ENCODE measurements at regions not wholly inside any gene's neighbourhood (a gene's known extent, or its start where the extent isn't known, plus 50 kb on each side); places are given as distances from the start of the nearest gene placed in this dataset.

- TF ChIP-seq ATF6 (CRISPR knock-in tag; IDR thresholded peaks at IDR 0.05) = no peak
- no peak for TF ChIP-seq TP53 (CRISPR knock-in tag; IDR thresholded peaks at IDR 0.05)
- TF ChIP-seq USF2 (CRISPR knock-in tag; IDR thresholded peaks at IDR 0.05) = no peak
- no peak for TF ChIP-seq RELA (CRISPR knock-in tag; IDR thresholded peaks at IDR 0.05; ENCODE audit: borderline replicate concordance)
These were observed 329.5 kb upstream of the KIRREL3 start (continued) for GRCh38 chr11:127330044-127330443.

GRCh38 chr11:127308291-127308690 is 307.7 kb upstream of the KIRREL3 start:
- POLR2A ChIA-PET = no interaction called here

GRCh38 chr11:127307700-127308099 is 307.1 kb upstream of the KIRREL3 start:
- Mint-ChIP-seq H3K4me3 (no peak overlapping the region), H3K9me3 (no peaks in the 10 kb centered on the region), H3K27me3 (ENCODE audit: low read depth) (no peaks in the 10 kb centered on the region), H3K36me3 (no peaks in the 10 kb centered on the region), H3K27ac (no peak overlapping the region), H3K4me1 (peaks cover 14% of the 10 kb centered on the region)
- ATAC-seq = no peak
- no peak for DNase-seq (ENCODE audit: low spot score)
- CTCF ChIA-PET = no interaction called here
- no peak for TF ChIP-seq CREB1 (CRISPR knock-in tag; IDR thresholded peaks at IDR 0.05)
- no peak for TF ChIP-seq ZNF671 (CRISPR knock-in tag; IDR thresholded peaks at IDR 0.05)
- TF ChIP-seq MXD4 (CRISPR knock-in tag; IDR thresholded peaks at IDR 0.05; ENCODE audit: borderline replicate concordance) = no peak
- TF ChIP-seq HMGA2 (CRISPR knock-in tag; IDR thresholded peaks at IDR 0.05) = no peak
- no peak for TF ChIP-seq TEAD1 (CRISPR knock-in tag; IDR thresholded peaks at IDR 0.05)
- TF ChIP-seq CBFB (CRISPR knock-in tag; IDR thresholded peaks at IDR 0.05; ENCODE audit: low read depth) = no peak
- TF ChIP-seq ZNF396 (CRISPR knock-in tag; IDR thresholded peaks at IDR 0.05; ENCODE audit: borderline replicate concordance) = no peak
- POLR2A ChIA-PET = no interaction called here

More at GRCh38 chr11:127308291-127308690, 307.7 kb upstream of the KIRREL3 start:
- Mint-ChIP-seq H3K4me1 (peaks cover 14% of the 10 kb centered on the region), H3K27ac (no peak overlapping the region), H3K9me3 (no peaks in the 10 kb centered on the region), H3K4me3 (no peak overlapping the region), H3K27me3 (ENCODE audit: low read depth) (no peaks in the 10 kb centered on the region), H3K36me3 (no peaks in the 10 kb centered on the region)
- ATAC-seq = no peak
- CTCF ChIA-PET = interaction anchor here (0.7 to 1.8 kb wide), 2 partner anchors 9 to 37 kb away, joined by 3 to 4 read pairs; no protein-coding TSS in a partner anchor
- no peak for DNase-seq (ENCODE audit: low spot score)
- TF ChIP-seq MXD4 (CRISPR knock-in tag; IDR thresholded peaks at IDR 0.05; ENCODE audit: borderline replicate concordance) (no peak), ZMAT4 (CRISPR knock-in tag; IDR thresholded peaks at IDR 0.05) (no peak), ATF2 (CRISPR knock-in tag; IDR thresholded peaks at IDR 0.05; ENCODE audit: borderline replicate concordance, low read depth) (no peak), FOXP1 (CRISPR knock-in tag; IDR thresholded peaks at IDR 0.05; ENCODE audit: borderline replicate concordance) (no peak), ATF3 (CRISPR knock-in tag; conservative IDR thresholded peaks at IDR 0.05) (no peak), USF1 (CRISPR knock-in tag; IDR thresholded peaks at IDR 0.05) (no peak), GTF2I (CRISPR knock-in tag; conservative IDR thresholded peaks at IDR 0.05) (no peak)

Measured in WTC11 (cell line).